ENCODE measurements at regions not wholly inside any gene's neighbourhood (a gene's known extent, or its start where the extent isn't known, plus 50 kb on each side); places are given as distances from the start of the nearest gene placed in this dataset.

DNA sequence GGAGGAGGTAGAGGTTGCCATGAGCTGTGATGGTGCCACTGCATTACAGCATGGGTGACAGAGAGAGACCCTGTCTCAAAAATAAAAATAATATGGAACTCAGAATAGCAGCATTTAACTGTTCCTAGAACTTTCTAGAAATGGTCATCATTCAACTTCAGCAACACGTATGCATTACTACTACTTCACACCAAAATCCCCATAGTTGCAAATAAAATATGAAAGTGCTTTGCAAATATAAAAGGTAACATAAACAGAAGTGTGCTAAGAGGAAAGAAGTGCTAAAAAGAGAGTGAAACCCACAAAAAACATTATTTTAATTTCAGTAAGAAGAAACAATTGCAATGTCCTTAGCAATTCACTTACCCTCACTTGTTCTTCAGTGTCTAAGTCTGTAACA lies 169.7 kb upstream of the NUDT4 start:
- Mint-ChIP-seq H3K9me3 (ENCODE audit: unreplicated experiment) (peaks cover 4% of the 10 kb centered on the region), H3K27me3 (ENCODE audit: unreplicated experiment) (no peaks in the 10 kb centered on the region), H3K27ac (ENCODE audit: unreplicated experiment) (no peak overlapping the region), H3K36me3 (ENCODE audit: unreplicated experiment) (no peaks in the 10 kb centered on the region), H3K4me3 (ENCODE audit: unreplicated experiment) (no peak overlapping the region), H3K4me1 (ENCODE audit: unreplicated experiment) (peaks cover 8% of the 10 kb centered on the region)
- TF ChIP-seq, protein P1, sequence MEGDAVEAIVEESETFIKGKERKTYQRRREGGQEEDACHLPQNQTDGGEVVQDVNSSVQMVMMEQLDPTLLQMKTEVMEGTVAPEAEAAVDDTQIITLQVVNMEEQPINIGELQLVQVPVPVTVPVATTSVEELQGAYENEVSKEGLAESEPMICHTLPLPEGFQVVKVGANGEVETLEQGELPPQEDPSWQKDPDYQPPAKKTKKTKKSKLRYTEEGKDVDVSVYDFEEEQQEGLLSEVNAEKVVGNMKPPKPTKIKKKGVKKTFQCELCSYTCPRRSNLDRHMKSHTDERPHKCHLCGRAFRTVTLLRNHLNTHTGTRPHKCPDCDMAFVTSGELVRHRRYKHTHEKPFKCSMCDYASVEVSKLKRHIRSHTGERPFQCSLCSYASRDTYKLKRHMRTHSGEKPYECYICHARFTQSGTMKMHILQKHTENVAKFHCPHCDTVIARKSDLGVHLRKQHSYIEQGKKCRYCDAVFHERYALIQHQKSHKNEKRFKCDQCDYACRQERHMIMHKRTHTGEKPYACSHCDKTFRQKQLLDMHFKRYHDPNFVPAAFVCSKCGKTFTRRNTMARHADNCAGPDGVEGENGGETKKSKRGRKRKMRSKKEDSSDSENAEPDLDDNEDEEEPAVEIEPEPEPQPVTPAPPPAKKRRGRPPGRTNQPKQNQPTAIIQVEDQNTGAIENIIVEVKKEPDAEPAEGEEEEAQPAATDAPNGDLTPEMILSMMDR (IDR thresholded peaks at IDR 0.05): no peak
- DNase-seq (ENCODE audit: extremely low spot score, unreplicated experiment): no peak

DNA sequence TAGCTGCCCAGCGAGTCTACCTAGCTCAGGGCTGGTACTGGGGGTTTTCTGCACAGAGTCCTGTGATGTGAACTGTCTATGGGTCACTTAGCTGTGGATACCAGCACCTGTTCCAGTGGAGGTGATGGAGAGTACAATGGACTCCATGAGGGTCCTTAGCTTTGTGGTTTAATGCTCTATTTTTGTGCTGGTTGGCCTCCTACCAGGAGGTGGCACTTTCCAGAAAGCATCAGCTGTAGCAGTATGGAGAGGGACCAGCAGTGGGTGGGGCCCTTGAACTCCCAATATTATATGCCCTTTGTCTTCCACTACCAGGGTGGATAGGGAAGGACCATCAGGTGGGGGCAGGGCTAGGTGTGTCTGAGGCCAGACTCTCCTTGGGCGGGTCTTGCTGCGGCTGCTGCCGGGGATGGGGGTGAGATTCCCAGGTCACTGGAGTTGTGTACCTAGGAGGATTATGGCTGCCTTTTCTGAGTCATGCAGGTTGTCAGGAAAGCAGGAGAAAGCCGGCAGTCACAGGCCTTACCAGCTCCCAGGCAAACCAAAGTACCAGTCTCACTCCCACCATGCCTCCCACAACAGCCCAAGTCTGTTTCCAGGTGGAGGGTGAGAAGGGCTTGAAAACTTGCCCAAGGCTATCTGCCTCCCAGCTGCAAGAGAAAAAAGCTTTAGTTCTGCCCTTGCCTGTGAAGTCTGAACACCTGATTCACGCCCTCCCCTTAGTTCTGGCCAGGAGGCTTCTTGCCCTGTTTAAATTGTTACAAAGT lies 163.0 kb upstream of the NUDT4 start:
- TF ChIP-seq, protein P1 (IDR thresholded peaks at IDR 0.05): no peak
- no peak overlapping the region for H3K27ac Mint-ChIP-seq (ENCODE audit: unreplicated experiment)
- no peaks in the 10 kb centered on the region for H3K27me3 Mint-ChIP-seq (ENCODE audit: unreplicated experiment)
- H3K4me1 Mint-ChIP-seq (ENCODE audit: unreplicated experiment): peaks cover 3% of the 10 kb centered on the region
- peaks cover 4% of the 10 kb centered on the region for H3K9me3 Mint-ChIP-seq (ENCODE audit: unreplicated experiment)
- H3K4me3 Mint-ChIP-seq (ENCODE audit: unreplicated experiment): no peak overlapping the region
- DNase-seq (ENCODE audit: extremely low spot score, unreplicated experiment): no peak
- no peaks in the 10 kb centered on the region for H3K36me3 Mint-ChIP-seq (ENCODE audit: unreplicated experiment)

DNA sequence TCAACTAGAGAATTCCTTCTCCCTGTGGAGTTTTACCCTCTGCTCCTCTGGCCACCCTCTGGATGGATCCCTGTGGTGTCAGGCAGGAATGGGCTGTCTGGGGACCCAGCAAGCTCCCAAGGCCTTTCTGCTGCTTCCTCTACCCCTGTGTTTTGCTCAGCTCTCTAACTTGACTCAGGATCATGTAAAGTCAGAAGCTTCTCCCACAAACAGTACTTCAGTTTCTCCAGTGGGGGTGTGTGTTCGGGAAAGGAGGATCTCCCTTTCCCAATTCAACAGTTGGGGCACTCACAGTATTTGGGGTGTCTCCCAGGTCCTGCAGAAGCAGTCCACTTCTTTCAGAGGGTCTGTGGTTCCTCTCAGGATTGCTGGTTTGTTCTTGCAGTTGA lies 162.4 kb upstream of the NUDT4 start:
- no peaks in the 10 kb centered on the region for H3K36me3 Mint-ChIP-seq (ENCODE audit: unreplicated experiment)
- H3K27me3 Mint-ChIP-seq (ENCODE audit: unreplicated experiment): no peaks in the 10 kb centered on the region
- H3K9me3 Mint-ChIP-seq (ENCODE audit: unreplicated experiment): peaks cover 4% of the 10 kb centered on the region
- H3K27ac Mint-ChIP-seq (ENCODE audit: unreplicated experiment): no peak overlapping the region
- H3K4me1 Mint-ChIP-seq (ENCODE audit: unreplicated experiment): peaks cover 3% of the 10 kb centered on the region
- TF ChIP-seq, protein P1 (IDR thresholded peaks at IDR 0.05): no peak
- no peak overlapping the region for H3K4me3 Mint-ChIP-seq (ENCODE audit: unreplicated experiment)
- no peak for DNase-seq (ENCODE audit: extremely low spot score, unreplicated experiment)

DNA sequence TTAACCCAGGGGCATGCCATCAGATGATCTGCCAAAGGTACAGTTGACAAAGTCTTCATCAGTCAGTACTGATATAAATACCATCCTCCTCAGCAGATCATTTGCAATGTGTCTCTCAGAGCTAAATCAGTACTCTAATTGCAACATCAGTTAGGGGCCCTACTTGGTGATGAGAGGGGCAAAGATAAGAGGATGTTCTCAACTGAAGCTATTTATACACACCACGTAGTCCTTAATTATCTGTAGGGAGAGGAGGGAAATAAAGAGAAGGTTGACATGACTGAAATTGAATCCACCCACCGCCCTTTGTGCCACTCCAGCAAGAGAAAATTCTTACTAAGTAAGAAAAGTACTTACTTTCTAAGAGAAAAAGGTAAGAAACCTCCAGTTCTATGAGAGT lies 157.8 kb upstream of the NUDT4 start:
- Mint-ChIP-seq H3K27me3 (ENCODE audit: unreplicated experiment) (no peaks in the 10 kb centered on the region), H3K4me1 (ENCODE audit: unreplicated experiment) (peaks cover 4% of the 10 kb centered on the region), H3K27ac (ENCODE audit: unreplicated experiment) (no peak overlapping the region), H3K36me3 (ENCODE audit: unreplicated experiment) (no peaks in the 10 kb centered on the region), H3K4me3 (ENCODE audit: unreplicated experiment) (no peak overlapping the region), H3K9me3 (ENCODE audit: unreplicated experiment) (no peaks in the 10 kb centered on the region)
- TF ChIP-seq, protein P1 (IDR thresholded peaks at IDR 0.05): no peak
- no peak for DNase-seq (ENCODE audit: extremely low spot score, unreplicated experiment)

DNA sequence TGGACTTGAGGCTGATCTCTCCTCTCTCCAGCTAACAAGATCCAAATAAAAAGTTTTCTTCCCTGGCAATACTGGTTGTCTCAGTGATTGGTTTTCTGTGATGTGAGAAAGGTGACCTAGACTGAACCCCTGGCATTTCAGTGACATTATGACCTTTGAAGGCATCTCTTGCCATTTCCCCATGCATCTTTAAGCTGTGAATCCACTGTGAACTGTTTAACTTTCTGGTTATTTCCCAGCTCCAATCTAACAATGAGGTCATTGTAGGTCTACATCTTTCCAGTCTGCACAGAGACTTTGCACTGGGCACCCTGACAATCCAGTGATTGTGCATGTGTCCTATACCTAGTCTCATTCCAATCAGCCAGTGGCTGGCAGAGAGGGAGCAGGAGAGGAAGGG lies 155.9 kb upstream of the NUDT4 start:
- TF ChIP-seq, protein P1 (IDR thresholded peaks at IDR 0.05): no peak
- no peaks in the 10 kb centered on the region for H3K36me3 Mint-ChIP-seq (ENCODE audit: unreplicated experiment)
- DNase-seq (ENCODE audit: extremely low spot score, unreplicated experiment): no peak
- H3K4me3 Mint-ChIP-seq (ENCODE audit: unreplicated experiment): no peak overlapping the region
- no peaks in the 10 kb centered on the region for H3K27me3 Mint-ChIP-seq (ENCODE audit: unreplicated experiment)
- H3K9me3 Mint-ChIP-seq (ENCODE audit: unreplicated experiment): no peaks in the 10 kb centered on the region
- H3K27ac Mint-ChIP-seq (ENCODE audit: unreplicated experiment): no peak overlapping the region
- H3K4me1 Mint-ChIP-seq (ENCODE audit: unreplicated experiment): peaks cover 1% of the 10 kb centered on the region
